C4-2B (cell line): ENCODE measurements at regions not wholly inside any gene's neighbourhood (a gene's known extent, or its start where the extent isn't known, plus 50 kb on each side); places are given as distances from the start of the nearest gene placed in this dataset.
"Not testable (repeated sequence)": the region's sequence is repeated elsewhere in the genome, so short reads cannot be mapped to it uniquely, and the experiment has no call there.

ENCODE experiments used
- CTCF ChIP-seq: fragments of 450-650 bp; conservative IDR thresholded peaks from 2 replicates; pipeline ENCODE4 v1.5.1; 2017; ENCODE audit warnings: mild to moderate bottlenecking
- ZFX ChIP-seq: fragments of 450-650 bp; IDR thresholded peaks from 2 replicates; pipeline ENCODE4 v1.6.1; 2017

GRCh38 chr15:77875066-77875721 lies 202.3 kb downstream of the TBC1D2B start:
- peak; percentile 83 for TF ChIP-seq CTCF
- not testable (repeated sequence) for TF ChIP-seq ZFX
